ENCODE measurements at regions not wholly inside any gene's neighbourhood (a gene's known extent, or its start where the extent isn't known, plus 50 kb on each side); places are given as distances from the start of the nearest gene placed in this dataset.

- no peak for DNase-seq
- Histone ChIP-seq H3K27me3 (replicated peaks in 1 of 4; ENCODE audit: control extremely low read depth in 1 of 4, control insufficient read depth in 3 of 4, insufficient read depth in 4 of 4, low read length in 3 of 4) (peaks cover 0 to 6% (median 0%) of the 10 kb centered on the region in 4 experiments), H3K4me2 (replicated peaks; ENCODE audit: low read depth, low read length, poor library complexity, severe bottlenecking) (no peak overlapping the region), H3K9me3 (ENCODE audit: control extremely low read depth in 1 of 3, control insufficient read depth in 2 of 3, insufficient read depth in 1 of 3, low read length in 2 of 3) (peaks cover 0 to 6% (median 3%) of the 10 kb centered on the region in 3 donors), H3K9ac (ENCODE audit: low read length) (no peak overlapping the region), H3K27ac (ENCODE audit: low read length in 2 of 2) (no peak overlapping the region), H4K20me1 (ENCODE audit: control insufficient read depth, insufficient read depth, low read length, poor library complexity, severe bottlenecking) (no peaks in the 10 kb centered on the region), H3K4me3 (ENCODE audit: control extremely low read depth in 1 of 5, extremely low read depth in 1 of 5, insufficient read depth in 1 of 5, low read depth in 2 of 5, low read length in 4 of 5) (no peak overlapping the region), H3K36me3 (replicated peaks in 1 of 2; ENCODE audit: control extremely low read depth in 1 of 2, control insufficient read depth in 1 of 2, extremely low read depth in 1 of 2, insufficient read depth in 2 of 2, low read length in 1 of 2) (no peaks in the 10 kb centered on the region), H2AFZ (ENCODE audit: insufficient read depth, low read depth, low read length, poor library complexity, severe bottlenecking) (no peak overlapping the region), H3K79me2 (ENCODE audit: control insufficient read depth, insufficient read depth, low read length) (no peaks in the 10 kb centered on the region), H3K4me1 (ENCODE audit: control insufficient read depth in 2 of 2, insufficient read depth in 2 of 2, low read length in 2 of 2) (no peaks in the 10 kb centered on the region)
- H3K9me3 Mint-ChIP-seq (ENCODE audit: insufficient read depth) = no peaks in the 10 kb centered on the region
- intact Hi-C loops (cut with micrococcal nuclease) = no loop called here
- no CpG with 5 or more reads among the region's 6 CpGs for WGBS (ENCODE audit: insufficient coverage)
- no peak for ATAC-seq (ENCODE audit: low read depth)
- TF ChIP-seq CTCF (IDR thresholded peaks at IDR 0.05) (no peak), EZH2 (IDR thresholded peaks at IDR 0.05; ENCODE audit: borderline replicate concordance, insufficient read depth, low read depth, low read length, poor library complexity, severe bottlenecking) (no peak)
- no peaks in the 10 kb centered on the region for H3K4me1 Mint-ChIP-seq
- POLR2A ChIA-PET = no interaction called here
- H3K27ac Mint-ChIP-seq = no peak overlapping the region
- H3K27me3 Mint-ChIP-seq = peaks cover 7% of the 10 kb centered on the region
- H3K4me3 Mint-ChIP-seq = no peak overlapping the region
- CTCF ChIA-PET = no interaction called here
Observed at GRCh38 chr1:78227705-78228635, 182.2 kb downstream of the GIPC2 start.

- DNase-seq (no peak), ATAC-seq (ENCODE audit: low read depth) (no peak)
- ChIA-PET POLR2A (no interaction called here), CTCF (no interaction called here)
- Histone ChIP-seq H3K36me3 (replicated peaks in 1 of 2; ENCODE audit: control extremely low read depth in 1 of 2, control insufficient read depth in 1 of 2, extremely low read depth in 1 of 2, insufficient read depth in 2 of 2, low read length in 1 of 2) (no peaks in the 10 kb centered on the region), H3K9ac (ENCODE audit: low read length) (no peak overlapping the region), H3K4me2 (replicated peaks; ENCODE audit: low read depth, low read length, poor library complexity, severe bottlenecking) (no peak overlapping the region), H4K20me1 (ENCODE audit: control insufficient read depth, insufficient read depth, low read length, poor library complexity, severe bottlenecking) (no peaks in the 10 kb centered on the region), H3K9me3 (ENCODE audit: control extremely low read depth in 1 of 3, control insufficient read depth in 2 of 3, insufficient read depth in 1 of 3, low read length in 2 of 3) (peaks cover 0 to 6% (median 3%) of the 10 kb centered on the region in 3 donors), H2AFZ (ENCODE audit: insufficient read depth, low read depth, low read length, poor library complexity, severe bottlenecking) (no peak overlapping the region), H3K79me2 (ENCODE audit: control insufficient read depth, insufficient read depth, low read length) (no peaks in the 10 kb centered on the region), H3K27me3 (replicated peaks in 1 of 4; ENCODE audit: control extremely low read depth in 1 of 4, control insufficient read depth in 3 of 4, insufficient read depth in 4 of 4, low read length in 3 of 4) (peaks cover 0 to 6% (median 0%) of the 10 kb centered on the region in 4 experiments), H3K27ac (ENCODE audit: low read length in 2 of 2) (no peak overlapping the region), H3K4me1 (ENCODE audit: control insufficient read depth in 2 of 2, insufficient read depth in 2 of 2, low read length in 2 of 2) (no peaks in the 10 kb centered on the region), H3K4me3 (ENCODE audit: control extremely low read depth in 1 of 5, extremely low read depth in 1 of 5, insufficient read depth in 1 of 5, low read depth in 2 of 5, low read length in 4 of 5) (no peak overlapping the region)
- peaks cover 7% of the 10 kb centered on the region for H3K27me3 Mint-ChIP-seq
- intact Hi-C loops (cut with micrococcal nuclease) = no loop called here
- no peak overlapping the region for H3K4me3 Mint-ChIP-seq
- H3K9me3 Mint-ChIP-seq (ENCODE audit: insufficient read depth) = no peaks in the 10 kb centered on the region
- no CpG with 5 or more reads among the region's 3 CpGs for WGBS (ENCODE audit: insufficient coverage)
- TF ChIP-seq EZH2 (IDR thresholded peaks at IDR 0.05; ENCODE audit: borderline replicate concordance, insufficient read depth, low read depth, low read length, poor library complexity, severe bottlenecking) = no peak
- TF ChIP-seq CTCF (IDR thresholded peaks at IDR 0.05) = no peak
- H3K4me1 Mint-ChIP-seq = no peaks in the 10 kb centered on the region
- H3K27ac Mint-ChIP-seq = no peak overlapping the region
Observed at GRCh38 chr1:78229344-78229743, 183.6 kb downstream of the GIPC2 start.

Data from B cell (primary cell).